Trophoblast cell (in vitro differentiated cells and primary cell): ENCODE measurements at regions not wholly inside any gene's neighbourhood (a gene's known extent, or its start where the extent isn't known, plus 50 kb on each side); places are given as distances from the start of the nearest gene placed in this dataset.

Source experiments
- DNase-seq, 2 donors: peaks; one replicate each; pipeline ENCODE4 v3.0.0-alpha.2; 2016
- H2AFZ ChIP-seq: 2 replicates; pipeline ENCODE4 v1.6.1; 2013; ENCODE audit warnings: low read length, moderate library complexity, mild to moderate bottlenecking; ENCODE audit not compliant: insufficient read depth, poor library complexity
- H2AK5ac ChIP-seq: 2 replicates; pipeline ENCODE4 v1.6.1; 2013; ENCODE audit warnings: mild to moderate bottlenecking, low read length
- H2BK120ac ChIP-seq: 2 replicates; pipeline ENCODE4 v1.6.1; 2013; ENCODE audit warnings: low read length, mild to moderate bottlenecking, moderate library complexity; ENCODE audit not compliant: insufficient read depth, poor library complexity
- H2BK12ac ChIP-seq: 2 replicates; pipeline ENCODE4 v1.6.1; 2013; ENCODE audit warnings: mild to moderate bottlenecking, low read length, moderate library complexity
- H2BK5ac ChIP-seq: 2 replicates; pipeline ENCODE4 v1.6.1; 2013; ENCODE audit warnings: low read length, low read depth, moderate library complexity, mild to moderate bottlenecking; ENCODE audit not compliant: poor library complexity
- H3K14ac ChIP-seq: 2 replicates; pipeline ENCODE4 v1.6.1; 2013; ENCODE audit warnings: mild to moderate bottlenecking, low read length
- H3K18ac ChIP-seq: 2 replicates; pipeline ENCODE4 v1.6.1; 2013; ENCODE audit warnings: mild to moderate bottlenecking, low read length
- H3K23ac ChIP-seq: 2 replicates; pipeline ENCODE4 v1.6.1; 2013; ENCODE audit warnings: low read length
- H3K27ac ChIP-seq: 2 replicates; pipeline ENCODE4 v1.5.1; 2013; ENCODE audit warnings: low read depth, mild to moderate bottlenecking, inconsistent platforms, low read length, moderate library complexity
- H3K27me3 ChIP-seq: 2 replicates; pipeline ENCODE4 v1.6.1; 2013; ENCODE audit warnings: inconsistent platforms, mild to moderate bottlenecking, low read length, moderate library complexity; ENCODE audit not compliant: insufficient read depth
- H3K36me3 ChIP-seq, 2 experiments: 1 replicate in 1 of 2; 2 replicates in 1 of 2; pipeline ENCODE4 v1.6.1; 2013; ENCODE audit warnings: low read length in 2 of 2, mild to moderate bottlenecking in 2 of 2, moderate library complexity in 1 of 2; ENCODE audit not compliant: insufficient read depth in 2 of 2, control insufficient read depth in 1 of 2
- H3K4ac ChIP-seq: 2 replicates; pipeline ENCODE4 v1.6.1; 2013; ENCODE audit warnings: low read depth, mild to moderate bottlenecking, low read length, moderate library complexity
- H3K4me1 ChIP-seq, 2 experiments: 1 replicate in 1 of 2; 2 replicates in 1 of 2; pipeline ENCODE4 v1.6.1; 2013; ENCODE audit warnings: low read length in 2 of 2, mild to moderate bottlenecking in 2 of 2, moderate library complexity in 1 of 2; ENCODE audit not compliant: insufficient read depth in 2 of 2, control insufficient read depth in 1 of 2
- H3K4me2 ChIP-seq: 2 replicates; pipeline ENCODE4 v1.6.1; 2013; ENCODE audit warnings: inconsistent platforms, mild to moderate bottlenecking, low read length, moderate library complexity
- H3K4me3 ChIP-seq: 2 replicates; pipeline ENCODE4 v1.5.1; 2013; ENCODE audit warnings: mild to moderate bottlenecking, low read depth, low read length, inconsistent platforms
- H3K79me1 ChIP-seq: one replicate; pipeline ENCODE4 v1.6.1; 2013; ENCODE audit warnings: low read length
- H3K79me2 ChIP-seq: 2 replicates; pipeline ENCODE4 v1.6.1; 2013; ENCODE audit warnings: low read length, mild to moderate bottlenecking; ENCODE audit not compliant: control insufficient read depth, insufficient read depth, poor library complexity
- H3K9ac ChIP-seq: 2 replicates; pipeline ENCODE4 v1.6.1; 2013; ENCODE audit warnings: mild to moderate bottlenecking, low read length
- H3K9me3 ChIP-seq: 2 replicates; pipeline ENCODE4 v1.6.1; 2013; ENCODE audit warnings: low read depth, mild to moderate bottlenecking, control low read depth, inconsistent platforms, low read length; ENCODE audit not compliant: insufficient read depth
- H4K12ac ChIP-seq: 2 replicates; pipeline ENCODE4 v1.6.1; 2013; ENCODE audit warnings: low read depth, mild to moderate bottlenecking, low read length, moderate library complexity
- H4K8ac ChIP-seq: 2 replicates; pipeline ENCODE4 v1.6.1; 2013; ENCODE audit warnings: low read depth, mild to moderate bottlenecking, low read length, moderate library complexity
- H4K91ac ChIP-seq: one replicate; pipeline ENCODE4 v1.6.1; 2013; ENCODE audit warnings: low read depth, mild to moderate bottlenecking, low read length, moderate library complexity
- WGBS: extraction: QIAGEN DNeasy Blood & Tissue Kit; methylation state at CpG from one replicate; pipeline ENCODE4 v1.1.7; 2013; ENCODE audit warnings: missing lambda C conversion rate; ENCODE audit not compliant: insufficient read length, insufficient coverage; ENCODE audit errors: extremely low coverage; 5-methylcytosine and 5-hydroxymethylcytosine counted together

DNA sequence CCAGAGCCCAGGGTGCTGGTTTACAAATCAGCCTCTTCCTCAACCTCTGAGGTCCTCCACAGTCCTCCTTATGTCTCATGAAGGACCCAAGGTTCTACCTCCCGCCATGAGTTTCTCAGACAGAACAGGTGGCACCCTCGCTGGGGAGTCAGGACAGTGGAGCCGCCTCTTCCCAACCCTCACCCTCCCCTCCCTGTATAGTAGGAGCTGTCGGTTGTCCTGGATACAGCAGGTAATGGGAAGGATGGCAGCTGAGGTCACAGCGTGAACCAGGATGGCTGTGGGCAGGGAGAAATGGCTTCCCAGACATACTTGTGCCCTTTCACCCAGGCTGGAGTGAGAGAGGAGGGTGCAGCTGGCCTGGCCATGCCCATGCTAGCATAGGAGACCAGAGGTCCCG is 134.6 kb downstream of the CHST1 start:
- Histone ChIP-seq H3K4me1 (no peaks in the 10 kb centered on the region), H2BK5ac (no peak overlapping the region)
- no peak for DNase-seq

DNA sequence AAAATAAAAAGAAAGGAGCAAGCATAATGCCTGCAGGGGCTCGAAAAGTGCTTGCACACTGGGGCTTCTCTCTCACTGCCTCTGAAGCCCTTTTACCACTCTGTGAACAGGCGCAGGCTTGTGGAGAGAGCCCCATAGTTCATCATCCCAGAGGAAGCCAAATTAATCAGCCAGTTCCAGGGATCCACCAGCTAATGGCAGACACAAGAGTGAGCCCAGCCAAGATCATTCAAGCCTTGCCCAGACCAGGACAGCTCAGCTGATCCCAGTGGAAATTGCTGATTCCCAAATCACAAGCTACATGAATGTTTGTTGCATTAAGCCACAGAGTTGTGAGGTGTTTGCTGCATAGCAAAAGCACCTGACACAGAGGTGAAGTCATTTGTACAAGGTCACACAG is 135.3 kb downstream of the CHST1 start:
- H3K14ac ChIP-seq: no peak overlapping the region
- H3K9ac ChIP-seq: no peak overlapping the region
- H4K8ac ChIP-seq: no peak overlapping the region
- no peaks in the 10 kb centered on the region for H3K36me3 ChIP-seq
- H3K79me1 ChIP-seq: no peaks in the 10 kb centered on the region
- no peaks in the 10 kb centered on the region for H3K4me1 ChIP-seq
- H3K27me3 ChIP-seq: no peaks in the 10 kb centered on the region
- no peaks in the 10 kb centered on the region for H3K79me2 ChIP-seq
- H4K91ac ChIP-seq: no peak overlapping the region
- no peak overlapping the region for H3K4me2 ChIP-seq
- no peak overlapping the region for H2BK120ac ChIP-seq
- H3K27ac ChIP-seq: no peak overlapping the region
- H2BK5ac ChIP-seq: no peak overlapping the region
- no peak overlapping the region for H3K4ac ChIP-seq
- H3K9me3 ChIP-seq: peaks cover 3% of the 10 kb centered on the region
- H4K12ac ChIP-seq: no peak overlapping the region
- no peak overlapping the region for H3K23ac ChIP-seq
- H3K18ac ChIP-seq: no peak overlapping the region
- no peak overlapping the region for H3K4me3 ChIP-seq
- H2BK12ac ChIP-seq: no peak overlapping the region
- no peak for DNase-seq
- no peak overlapping the region for H2AFZ ChIP-seq
- H2AK5ac ChIP-seq: no peak overlapping the region
- no CpG with 5 or more reads among the region's 2 CpGs for WGBS

More for the DNA sequence above, 134.6 kb downstream of the CHST1 start:
- Histone ChIP-seq H4K12ac (no peak overlapping the region), H3K79me1 (no peaks in the 10 kb centered on the region), H2BK120ac (no peak overlapping the region), H2BK12ac (no peak overlapping the region), H3K4me3 (no peak overlapping the region), H3K23ac (no peak overlapping the region), H3K27me3 (no peaks in the 10 kb centered on the region), H2AK5ac (no peak overlapping the region), H3K4ac (no peak overlapping the region), H3K14ac (no peak overlapping the region), H3K36me3 (no peaks in the 10 kb centered on the region), H2AFZ (no peak overlapping the region), H3K9me3 (peaks cover 3% of the 10 kb centered on the region), H4K91ac (no peak overlapping the region), H4K8ac (no peak overlapping the region), H3K18ac (no peak overlapping the region), H3K79me2 (no peaks in the 10 kb centered on the region), H3K9ac (no peak overlapping the region), H3K27ac (no peak overlapping the region), H3K4me2 (no peak overlapping the region)
- WGBS: no CpG with 5 or more reads among the region's 6 CpGs

DNA sequence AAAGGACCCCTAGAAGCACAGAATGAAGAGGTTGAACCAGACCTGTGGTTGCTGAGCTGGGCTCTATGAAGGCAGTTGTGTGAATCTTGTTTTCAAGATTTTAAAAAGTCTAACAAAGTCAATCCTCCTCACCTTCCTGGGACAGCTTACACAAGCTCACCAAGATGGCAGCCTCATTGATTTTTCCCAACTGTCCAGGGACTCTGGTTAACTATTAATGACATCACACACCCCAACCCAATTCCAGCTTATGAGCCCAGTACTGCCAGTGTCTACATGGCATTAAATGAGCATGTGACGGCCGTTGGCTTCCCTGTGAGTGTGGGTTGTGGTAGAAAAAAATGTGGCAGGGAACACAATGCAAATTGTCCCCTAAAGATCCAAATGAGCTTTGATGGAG is 137.0 kb downstream of the CHST1 start:
- H2AK5ac ChIP-seq: no peak overlapping the region
- H4K91ac ChIP-seq: no peak overlapping the region
- no peak overlapping the region for H2AFZ ChIP-seq
- no peaks in the 10 kb centered on the region for H3K79me2 ChIP-seq
- DNase-seq: no peak
- H3K79me1 ChIP-seq: no peaks in the 10 kb centered on the region
- H2BK120ac ChIP-seq: no peak overlapping the region
- H3K23ac ChIP-seq: no peak overlapping the region
- no peaks in the 10 kb centered on the region for H3K27me3 ChIP-seq
- H3K4me2 ChIP-seq: no peak overlapping the region
- no peak overlapping the region for H3K18ac ChIP-seq
- H3K4me3 ChIP-seq: no peak overlapping the region
- no peak overlapping the region for H3K4ac ChIP-seq
- no peak overlapping the region for H4K8ac ChIP-seq
- no peaks in the 10 kb centered on the region for H3K4me1 ChIP-seq
- no peak overlapping the region for H2BK5ac ChIP-seq
- H3K14ac ChIP-seq: no peak overlapping the region
- H3K36me3 ChIP-seq: no peaks in the 10 kb centered on the region
- no CpG with 5 or more reads among the region's 2 CpGs for WGBS
- H3K9ac ChIP-seq: no peak overlapping the region
- H4K12ac ChIP-seq: no peak overlapping the region
- no peak overlapping the region for H2BK12ac ChIP-seq
- H3K27ac ChIP-seq: no peak overlapping the region
- H3K9me3 ChIP-seq: peaks cover 3% of the 10 kb centered on the region

DNA sequence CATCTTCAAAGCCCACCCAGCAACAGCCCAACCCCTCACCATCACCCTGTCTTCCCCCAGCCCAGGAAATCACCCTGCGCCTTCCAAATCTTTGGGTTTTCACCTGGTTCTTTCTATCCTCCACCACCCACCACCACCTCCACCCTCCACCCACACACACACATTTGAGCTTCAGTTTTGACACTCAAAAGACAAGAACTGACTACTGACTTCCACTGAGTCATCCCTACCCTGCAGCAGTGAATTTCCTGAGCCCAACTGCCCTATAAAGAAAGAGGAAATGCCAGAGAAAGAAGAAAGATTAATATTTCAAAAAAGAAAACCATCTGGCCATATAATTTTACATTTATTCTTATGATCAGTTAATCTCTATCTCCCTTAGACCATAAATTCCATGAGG is 137.5 kb downstream of the CHST1 start:
- no peak overlapping the region for H3K4me2 ChIP-seq
- no peak overlapping the region for H4K91ac ChIP-seq
- no peak overlapping the region for H3K4ac ChIP-seq
- no peak overlapping the region for H4K8ac ChIP-seq
- H2BK120ac ChIP-seq: no peak overlapping the region
- H3K79me2 ChIP-seq: no peaks in the 10 kb centered on the region
- no peak overlapping the region for H2AFZ ChIP-seq
- no peaks in the 10 kb centered on the region for H3K79me1 ChIP-seq
- H3K23ac ChIP-seq: no peak overlapping the region
- no peak overlapping the region for H3K14ac ChIP-seq
- WGBS: no CpG with 5 or more reads among the region's 1 CpG
- no peaks in the 10 kb centered on the region for H3K27me3 ChIP-seq
- H2BK12ac ChIP-seq: no peak overlapping the region
- H3K9ac ChIP-seq: no peak overlapping the region
- no peak overlapping the region for H4K12ac ChIP-seq
- no peak overlapping the region for H2AK5ac ChIP-seq
- H3K4me3 ChIP-seq: no peak overlapping the region
- H3K27ac ChIP-seq: no peak overlapping the region
- no peak overlapping the region for H2BK5ac ChIP-seq
- H3K4me1 ChIP-seq: no peaks in the 10 kb centered on the region
- DNase-seq: no peak
- peaks cover 3% of the 10 kb centered on the region for H3K9me3 ChIP-seq
- H3K36me3 ChIP-seq: no peaks in the 10 kb centered on the region
- H3K18ac ChIP-seq: no peak overlapping the region
